IMR-90 (cell line): ENCODE measurements at regions not wholly inside any gene's neighbourhood (a gene's known extent, or its start where the extent isn't known, plus 50 kb on each side); places are given as distances from the start of the nearest gene placed in this dataset.

Experiments used
- BHLHE40 ChIP-seq: fragments of 150-350 bp; IDR thresholded peaks from 2 replicates; pipeline ENCODE4 v1.6.1; 2016; ENCODE audit warnings: mild to moderate bottlenecking, low read depth, low read length
- CEBPB ChIP-seq: IDR thresholded peaks from 2 replicates; pipeline ENCODE4 v1.6.1; 2012; ENCODE audit warnings: low read depth, low read length, improper control_type of control experiment
- CHD1 ChIP-seq: IDR thresholded peaks from 2 replicates; pipeline ENCODE4 v1.6.1; 2012; ENCODE audit warnings: low read depth, low read length, improper control_type of control experiment
- MAFK ChIP-seq: IDR thresholded peaks from 2 replicates; pipeline ENCODE4 v1.6.1; 2012; ENCODE audit warnings: low read depth, low read length, improper control_type of control experiment
- MAZ ChIP-seq: IDR thresholded peaks from 2 replicates; pipeline ENCODE4 v1.6.1; 2012; ENCODE audit warnings: low read depth, mild to moderate bottlenecking, low read length, improper control_type of control experiment, moderate library complexity, borderline replicate concordance
- MXI1 ChIP-seq: IDR thresholded peaks from 2 replicates; pipeline ENCODE4 v1.6.1; 2012; ENCODE audit warnings: low read depth, mild to moderate bottlenecking, low read length, moderate library complexity, borderline replicate concordance
- POLR2A ChIP-seq: IDR thresholded peaks from 2 replicates; pipeline ENCODE4 v1.6.1; 2012; ENCODE audit warnings: mild to moderate bottlenecking, low read depth, low read length
- RAD21 ChIP-seq: IDR thresholded peaks from 2 replicates; pipeline ENCODE4 v1.6.1; 2012; ENCODE audit warnings: low read length, improper control_type of control experiment
- RCOR1 ChIP-seq: IDR thresholded peaks from 2 replicates; pipeline ENCODE4 v1.6.1; 2012; ENCODE audit warnings: mild to moderate bottlenecking, low read length, improper control_type of control experiment; ENCODE audit not compliant: insufficient replicate concordance
- SMC3 ChIP-seq: fragments of 150-350 bp; IDR thresholded peaks from 2 replicates; pipeline ENCODE4 v1.6.1; 2016; ENCODE audit warnings: low read depth, mild to moderate bottlenecking, antibody characterized with exemption, low read length, moderate library complexity
- TF ChIP-seq, protein P1 (sequence below): fragments of 150-350 bp; IDR thresholded peaks from 2 replicates; pipeline ENCODE4 v1.6.1; 2017; ENCODE audit warnings: mild to moderate bottlenecking, antibody characterized with exemption, low read length, low read depth
- TF ChIP-seq, protein P2 (sequence below): conservative IDR thresholded peaks from 2 replicates; pipeline ENCODE4 v1.5.1; 2012; ENCODE audit warnings: mild to moderate bottlenecking, low read depth, low read length, improper control_type of control experiment

DNA sequence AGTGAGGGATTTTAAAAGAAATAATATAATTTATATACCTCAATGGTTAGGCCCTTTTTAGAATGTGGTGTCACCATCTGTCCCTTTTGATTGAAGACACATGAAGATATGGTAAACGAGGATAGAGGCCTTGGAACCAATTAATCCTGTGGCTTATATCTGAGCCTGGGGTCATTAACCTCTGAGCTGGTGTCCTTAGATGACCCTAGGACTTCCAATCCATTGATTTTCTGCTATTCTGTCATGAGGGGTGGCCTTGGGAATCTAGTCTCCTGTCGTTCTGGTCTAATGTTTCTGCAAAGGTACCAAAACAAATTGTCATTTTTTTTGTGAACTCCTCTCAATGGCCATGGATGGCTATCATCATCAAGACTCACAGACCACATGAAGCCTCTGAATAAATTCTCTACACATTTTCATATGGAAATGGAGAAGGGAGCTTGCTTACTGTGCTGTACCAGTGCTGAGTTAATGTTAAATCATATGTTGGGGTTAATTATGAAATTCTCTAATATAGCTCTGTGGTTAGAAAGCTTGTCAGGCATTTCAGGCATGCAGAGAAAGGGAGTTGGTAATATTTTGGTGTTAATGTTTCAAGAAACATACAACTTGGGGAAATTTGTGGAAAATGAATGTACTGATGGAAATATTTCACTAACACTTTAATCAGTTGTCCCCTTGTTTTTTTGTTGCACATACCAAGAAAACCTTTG, 204.2 kb upstream of the IL15 start:
- TF ChIP-seq, protein P1, sequence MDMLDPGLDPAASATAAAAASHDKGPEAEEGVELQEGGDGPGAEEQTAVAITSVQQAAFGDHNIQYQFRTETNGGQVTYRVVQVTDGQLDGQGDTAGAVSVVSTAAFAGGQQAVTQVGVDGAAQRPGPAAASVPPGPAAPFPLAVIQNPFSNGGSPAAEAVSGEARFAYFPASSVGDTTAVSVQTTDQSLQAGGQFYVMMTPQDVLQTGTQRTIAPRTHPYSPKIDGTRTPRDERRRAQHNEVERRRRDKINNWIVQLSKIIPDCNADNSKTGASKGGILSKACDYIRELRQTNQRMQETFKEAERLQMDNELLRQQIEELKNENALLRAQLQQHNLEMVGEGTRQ = no peak
- TF ChIP-seq, protein P2, sequence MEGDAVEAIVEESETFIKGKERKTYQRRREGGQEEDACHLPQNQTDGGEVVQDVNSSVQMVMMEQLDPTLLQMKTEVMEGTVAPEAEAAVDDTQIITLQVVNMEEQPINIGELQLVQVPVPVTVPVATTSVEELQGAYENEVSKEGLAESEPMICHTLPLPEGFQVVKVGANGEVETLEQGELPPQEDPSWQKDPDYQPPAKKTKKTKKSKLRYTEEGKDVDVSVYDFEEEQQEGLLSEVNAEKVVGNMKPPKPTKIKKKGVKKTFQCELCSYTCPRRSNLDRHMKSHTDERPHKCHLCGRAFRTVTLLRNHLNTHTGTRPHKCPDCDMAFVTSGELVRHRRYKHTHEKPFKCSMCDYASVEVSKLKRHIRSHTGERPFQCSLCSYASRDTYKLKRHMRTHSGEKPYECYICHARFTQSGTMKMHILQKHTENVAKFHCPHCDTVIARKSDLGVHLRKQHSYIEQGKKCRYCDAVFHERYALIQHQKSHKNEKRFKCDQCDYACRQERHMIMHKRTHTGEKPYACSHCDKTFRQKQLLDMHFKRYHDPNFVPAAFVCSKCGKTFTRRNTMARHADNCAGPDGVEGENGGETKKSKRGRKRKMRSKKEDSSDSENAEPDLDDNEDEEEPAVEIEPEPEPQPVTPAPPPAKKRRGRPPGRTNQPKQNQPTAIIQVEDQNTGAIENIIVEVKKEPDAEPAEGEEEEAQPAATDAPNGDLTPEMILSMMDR = no peak
- TF ChIP-seq RCOR1 (no peak), SMC3 (no peak), POLR2A (no peak), BHLHE40 (no peak), MAZ (no peak), RAD21 (no peak), MXI1 (no peak), MAFK (no peak), CHD1 (no peak), CEBPB (no peak)
